ENCODE measurements at regions not wholly inside any gene's neighbourhood (a gene's known extent, or its start where the extent isn't known, plus 50 kb on each side); places are given as distances from the start of the nearest gene placed in this dataset.

DNA sequence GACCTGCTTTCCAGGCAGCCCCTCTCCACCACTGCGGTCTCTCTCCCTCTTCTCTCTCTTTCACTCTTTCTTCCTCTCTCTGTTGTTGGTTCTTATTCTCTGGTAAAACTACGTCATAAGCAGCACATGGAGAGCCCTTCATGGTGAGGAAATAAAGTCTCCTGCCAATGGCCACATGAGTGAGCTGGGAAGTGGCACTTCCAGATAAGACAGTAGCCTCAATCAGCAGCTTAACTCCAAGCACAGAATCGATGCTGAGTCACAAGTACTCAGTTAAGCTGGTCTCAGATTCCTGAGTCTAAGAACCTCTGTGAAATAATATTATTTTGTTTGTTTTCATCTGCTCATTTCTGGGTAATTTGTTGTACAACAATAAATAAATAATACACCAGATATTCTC is 500.1 kb downstream of the GABRG2 start:
- TF ChIP-seq, protein P1, sequence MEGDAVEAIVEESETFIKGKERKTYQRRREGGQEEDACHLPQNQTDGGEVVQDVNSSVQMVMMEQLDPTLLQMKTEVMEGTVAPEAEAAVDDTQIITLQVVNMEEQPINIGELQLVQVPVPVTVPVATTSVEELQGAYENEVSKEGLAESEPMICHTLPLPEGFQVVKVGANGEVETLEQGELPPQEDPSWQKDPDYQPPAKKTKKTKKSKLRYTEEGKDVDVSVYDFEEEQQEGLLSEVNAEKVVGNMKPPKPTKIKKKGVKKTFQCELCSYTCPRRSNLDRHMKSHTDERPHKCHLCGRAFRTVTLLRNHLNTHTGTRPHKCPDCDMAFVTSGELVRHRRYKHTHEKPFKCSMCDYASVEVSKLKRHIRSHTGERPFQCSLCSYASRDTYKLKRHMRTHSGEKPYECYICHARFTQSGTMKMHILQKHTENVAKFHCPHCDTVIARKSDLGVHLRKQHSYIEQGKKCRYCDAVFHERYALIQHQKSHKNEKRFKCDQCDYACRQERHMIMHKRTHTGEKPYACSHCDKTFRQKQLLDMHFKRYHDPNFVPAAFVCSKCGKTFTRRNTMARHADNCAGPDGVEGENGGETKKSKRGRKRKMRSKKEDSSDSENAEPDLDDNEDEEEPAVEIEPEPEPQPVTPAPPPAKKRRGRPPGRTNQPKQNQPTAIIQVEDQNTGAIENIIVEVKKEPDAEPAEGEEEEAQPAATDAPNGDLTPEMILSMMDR (IDR thresholded peaks at IDR 0.05; ENCODE audit: extremely low read depth in 1 of 2, insufficient read depth in 1 of 2, low read depth in 1 of 2, low read length in 2 of 2): no peak
- TF ChIP-seq FOS (IDR thresholded peaks at IDR 0.05; ENCODE audit: borderline replicate concordance, insufficient read depth, low read length): no peak
- TF ChIP-seq POLR2A (IDR thresholded peaks at IDR 0.05; ENCODE audit: low read depth, low read length): no peak
- TF ChIP-seq EZH2 (IDR thresholded peaks at IDR 0.05; ENCODE audit: borderline replicate concordance, low read depth, low read length, severe bottlenecking): no peak
- TF ChIP-seq POLR2AphosphoS5 (IDR thresholded peaks at IDR 0.05; ENCODE audit: insufficient read depth, low read depth, low read length): no peak
- TF ChIP-seq, protein P2, sequence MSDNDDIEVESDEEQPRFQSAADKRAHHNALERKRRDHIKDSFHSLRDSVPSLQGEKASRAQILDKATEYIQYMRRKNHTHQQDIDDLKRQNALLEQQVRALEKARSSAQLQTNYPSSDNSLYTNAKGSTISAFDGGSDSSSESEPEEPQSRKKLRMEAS (IDR thresholded peaks at IDR 0.05; ENCODE audit: insufficient read depth, insufficient read length): no peak
- no peak for TF ChIP-seq JUN (IDR thresholded peaks at IDR 0.05; ENCODE audit: borderline replicate concordance, insufficient read depth, insufficient read length, low read depth)
- TF ChIP-seq GATA2 (IDR thresholded peaks at IDR 0.05; ENCODE audit: insufficient read depth, insufficient read length, low read depth, low read length): no peak

Measured in endothelial cell of umbilical vein (primary cell).